ENCODE measurements at regions not wholly inside any gene's neighbourhood (a gene's known extent, or its start where the extent isn't known, plus 50 kb on each side); places are given as distances from the start of the nearest gene placed in this dataset.
"Not testable (repeated sequence)": the region's sequence is repeated elsewhere in the genome, so short reads cannot be mapped to it uniquely, and the experiment has no call there.

- DNase-seq, result no peak
Observed at GRCh38 chr13:61136093-61136492, 279.6 kb downstream of the PCDH20 start.

DNA sequence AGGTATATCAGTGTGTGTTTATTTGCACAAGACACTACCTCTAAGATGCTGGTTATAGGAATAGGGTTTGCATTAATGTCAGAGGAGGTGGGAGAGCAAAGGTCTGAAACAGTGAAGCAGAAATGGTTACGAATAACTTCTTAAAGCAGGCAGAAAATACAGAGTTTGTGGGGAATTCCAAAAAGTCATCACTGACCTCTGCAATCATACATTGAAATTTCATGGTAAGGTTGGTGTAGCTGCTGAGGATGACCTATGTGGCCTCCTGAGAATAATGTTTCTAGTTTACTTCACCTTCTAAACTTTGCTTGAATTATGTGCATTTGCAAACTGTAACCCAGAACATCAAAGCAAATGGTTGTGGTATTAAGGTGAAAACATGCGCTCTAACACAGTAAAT is 280.1 kb downstream of the PCDH20 start:
- DNase-seq, result no peak

GRCh38 chr13:61128850-61129645 is 286.6 kb downstream of the PCDH20 start:
- DNase-seq, result no peak

GRCh38 chr13:61123538-61124289 is 291.9 kb downstream of the PCDH20 start:
- no peak for DNase-seq

- DNase-seq, result no peak
Observed at GRCh38 chr13:61113140-61113658, 302.4 kb downstream of the PCDH20 start.

GRCh38 chr13:61111529-61111928 is 304.1 kb downstream of the PCDH20 start:
- no peak for DNase-seq

GRCh38 chr13:61110732-61111131 is 304.9 kb downstream of the PCDH20 start:
- no peak for DNase-seq

GRCh38 chr13:61109741-61110140 is 305.9 kb downstream of the PCDH20 start:
- DNase-seq, result no peak

- no peak for DNase-seq
Observed at GRCh38 chr13:61107989-61108388, 307.7 kb downstream of the PCDH20 start.

DNA sequence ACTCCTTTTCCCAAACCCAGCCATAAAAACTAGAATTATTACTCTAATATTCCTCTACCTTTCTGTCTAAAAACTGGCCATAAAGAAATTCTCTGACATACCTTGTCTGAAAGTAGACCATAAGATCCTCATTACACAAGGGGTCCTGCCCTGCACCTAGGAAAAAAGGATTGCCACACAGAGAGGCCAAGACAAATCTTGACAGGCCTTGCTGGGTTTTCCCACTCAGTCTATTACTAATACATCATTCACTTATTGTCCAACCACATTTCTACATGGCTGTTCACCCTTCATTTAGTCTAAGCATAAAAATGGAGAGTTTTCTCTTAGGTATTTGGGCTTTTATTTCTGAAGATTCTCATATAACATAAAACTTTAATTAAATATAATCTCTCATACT is 319.8 kb downstream of the PCDH20 start:
- no peak for DNase-seq

DNA sequence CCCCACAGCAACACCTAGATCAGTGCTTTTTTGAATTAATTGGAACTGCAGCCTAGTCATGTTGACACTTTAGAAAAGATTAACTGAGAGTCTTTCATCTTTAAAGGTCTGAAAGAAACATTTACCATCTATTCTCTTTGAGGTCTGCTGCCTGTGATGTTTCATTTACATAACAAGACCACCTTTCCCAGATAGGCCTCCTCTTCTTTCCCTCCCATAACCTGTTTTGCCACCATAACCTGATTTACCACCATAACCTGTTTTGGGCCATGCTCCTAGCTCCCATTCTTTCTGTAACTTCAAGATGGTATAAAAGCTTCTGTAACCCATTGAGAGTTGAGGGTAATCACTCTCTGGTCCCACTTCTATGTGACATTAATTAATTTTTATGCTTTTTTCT is 320.8 kb downstream of the PCDH20 start:
- DNase-seq, result no peak

- not testable (repeated sequence) for DNase-seq
Observed at GRCh38 chr13:61089894-61090293, 325.8 kb downstream of the PCDH20 start.

- no peak for DNase-seq
Observed at GRCh38 chr13:61086087-61086486, 329.6 kb downstream of the PCDH20 start.

DNA sequence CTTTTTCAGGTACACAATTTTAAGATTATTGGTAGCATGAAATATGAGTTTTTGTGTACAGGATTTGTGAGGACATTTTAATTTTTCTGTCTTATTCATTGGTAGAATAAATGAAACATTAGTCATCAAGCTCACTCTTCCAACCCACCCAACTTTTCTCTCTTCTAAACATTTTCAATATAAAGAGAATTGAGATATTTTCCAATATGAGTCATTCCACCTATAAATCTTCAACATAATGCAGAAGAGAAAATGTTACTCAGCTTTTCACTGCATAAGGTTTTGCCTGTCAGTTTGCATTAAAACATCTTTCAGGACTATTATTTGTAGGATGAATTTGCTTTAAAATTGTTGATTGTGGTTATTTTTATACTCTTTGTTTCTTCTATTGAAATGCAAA is 330.7 kb downstream of the PCDH20 start:
- no peak for DNase-seq

DNA sequence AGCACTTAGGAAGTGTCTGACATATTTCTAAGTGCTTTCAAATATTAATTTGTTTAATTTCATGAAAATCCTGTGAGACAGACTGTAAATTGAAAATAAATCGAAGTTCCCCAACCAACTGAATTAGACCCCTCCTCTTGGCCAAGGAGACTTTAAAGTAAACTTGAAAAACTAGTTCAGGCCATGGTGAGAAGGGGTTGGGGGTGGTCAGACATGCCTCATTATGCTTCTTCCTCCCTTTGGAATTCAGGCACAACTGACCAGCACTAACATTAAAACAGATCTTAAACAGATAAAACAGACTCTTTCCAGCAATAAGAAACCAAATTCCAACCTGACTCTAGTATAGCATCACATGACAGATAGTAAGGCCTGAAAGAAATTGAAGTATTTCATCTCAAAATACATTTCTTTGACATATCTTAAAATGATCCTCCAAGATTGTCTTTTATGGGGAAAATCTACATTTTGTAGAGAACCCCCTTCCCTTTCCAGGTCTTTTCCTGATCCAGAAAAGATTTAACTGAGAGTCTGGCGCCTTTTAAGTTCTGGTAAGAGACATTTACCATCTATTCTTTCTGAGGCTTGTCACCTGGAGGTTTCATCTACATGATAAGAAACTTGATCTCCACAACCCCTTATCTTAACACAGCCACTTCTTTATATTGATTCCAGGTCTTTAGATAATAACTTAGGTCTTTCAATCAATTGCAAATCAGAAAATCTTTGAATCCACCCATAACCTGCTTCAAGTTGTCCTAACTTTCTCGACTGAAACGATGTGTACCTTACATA is 336.5 kb downstream of the PCDH20 start:
- no peak for DNase-seq

DNA sequence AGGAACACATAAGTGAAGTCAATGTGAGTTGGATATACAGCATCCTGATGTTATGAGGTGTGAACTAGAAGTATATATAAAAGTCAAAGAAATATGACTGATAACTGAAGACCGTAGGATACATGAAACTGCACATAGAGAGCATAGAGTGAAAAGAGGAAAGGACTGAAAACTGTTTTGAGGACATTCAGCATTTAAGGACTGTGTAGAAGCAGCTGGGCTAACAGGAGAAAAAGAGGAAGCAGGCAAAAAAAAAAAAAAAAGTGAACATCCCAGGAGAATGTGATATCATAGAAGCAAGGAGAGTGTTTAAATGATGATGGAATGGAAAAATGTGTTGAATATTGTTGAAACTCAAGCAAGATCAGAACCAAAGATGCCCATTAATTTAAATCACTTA is 363.5 kb downstream of the PCDH20 start:
- DNase-seq, result no peak

GRCh38 chr13:61045251-61045650 is 370.4 kb downstream of the PCDH20 start:
- peak; percentile 5 for DNase-seq

- no peak for DNase-seq
Observed at GRCh38 chr13:61040181-61040580, 375.5 kb downstream of the PCDH20 start.

GRCh38 chr13:61039302-61039701 is 376.3 kb downstream of the PCDH20 start:
- no peak for DNase-seq

DNA sequence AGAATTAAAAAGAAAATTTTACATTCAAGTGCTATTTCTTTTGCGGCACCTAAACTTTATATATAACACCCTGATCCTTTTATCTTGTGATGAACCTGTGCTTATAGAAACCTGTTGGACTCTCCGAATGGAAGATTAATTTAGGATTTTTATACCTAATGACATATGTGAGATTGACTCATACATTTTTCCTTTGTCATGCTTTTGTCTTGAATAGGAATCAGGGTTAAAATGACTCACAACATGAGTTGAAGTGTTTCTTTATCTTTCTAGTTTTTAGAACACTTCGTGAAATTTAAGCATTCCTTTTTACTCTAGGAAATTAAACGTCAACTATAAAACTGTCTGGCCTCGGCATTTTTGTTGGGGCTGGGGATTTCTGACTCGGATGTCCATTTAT is 378.9 kb downstream of the PCDH20 start:
- no peak for DNase-seq

DNA sequence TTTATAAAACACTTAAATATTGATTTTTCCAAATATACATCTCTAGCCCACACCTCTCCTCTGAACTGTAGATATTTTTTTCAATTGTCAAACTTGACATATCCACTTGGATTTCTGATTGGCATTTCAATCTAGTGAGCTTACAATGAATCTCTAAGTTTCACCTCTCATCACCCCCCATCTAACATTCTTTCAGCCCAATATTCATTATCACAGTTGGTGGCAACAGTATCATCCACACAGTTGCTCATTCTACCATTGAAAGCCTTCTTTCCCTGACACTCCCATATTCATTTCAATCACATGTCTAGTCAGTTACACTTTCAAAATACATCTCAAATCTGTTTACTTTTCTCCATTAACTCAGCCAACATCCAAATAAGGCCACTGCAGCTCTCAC is 385.2 kb downstream of the PCDH20 start:
- DNase-seq, result no peak

- DNase-seq, result peak; percentile 5
Observed at GRCh38 chr13:61029064-61029463, 386.6 kb downstream of the PCDH20 start.

- DNase-seq, result no peak
Observed at GRCh38 chr13:61024046-61024445, 391.6 kb downstream of the PCDH20 start.
